HepG2 (cell line): ENCODE measurements at regions not wholly inside any gene's neighbourhood (a gene's known extent, or its start where the extent isn't known, plus 50 kb on each side); places are given as distances from the start of the nearest gene placed in this dataset.
A peak's percentile ranks its signal among the peaks of the same experiment; 100 is the strongest.

Experiments
- ATAC-seq: fragments of 200-7000 bp; cut with Tn5 transposase; 3 replicates; pipeline ENCODE4 v1.9.1; 2020; ENCODE audit warnings: mild to moderate bottlenecking, moderate library complexity
- BruUV-seq: library from RNA; stranded (reverse); fragments of 400-500 nt; replicated peaks from 2 replicates; lab custom pipeline; 2021; lab: Mats Ljungman, UMichigan
- CTCF ChIA-PET: fragments of 300-600 bp; formaldehyde crosslinking; extraction: SDS; loops from one replicate; lab custom pipeline; 2021; ENCODE audit warnings: low total read pairs, inconsistent platforms, low intra/inter-chr PET ratio; lab: Yijun Ruan, JAX
- POLR2A ChIA-PET: fragments of 350-600 bp; sonication (Branson Sonifier 250); formaldehyde crosslinking; loops from one replicate; lab custom pipeline; 2020; ENCODE audit warnings: antibody characterized with exemption, inconsistent platforms; lab: Yijun Ruan, JAX
- DNase-seq: peaks from one replicate; pipeline ENCODE4 v3.0.0-alpha.2; 2015; ENCODE audit warnings: low spot score
- FAIRE-seq: peaks from 3 replicates; lab custom pipeline; 2011; peaks lifted over from hg19 to GRCh38; lab: Jason Lieb, UNC
- H2AFZ ChIP-seq: one replicate; pipeline ENCODE4 v1.6.1; 2011; ENCODE audit warnings: low read length, inconsistent platforms
- H3K27ac ChIP-seq: fragments of 300-600 bp; 3 replicates; pipeline ENCODE4 v1.8.0; 2011; ENCODE audit warnings: mixed run types, mild to moderate bottlenecking, mixed read lengths, low read length, inconsistent platforms; ENCODE audit not compliant: insufficient read depth; ENCODE audit errors: extremely low read length
- H3K27me3 ChIP-seq, 2 experiments: fragments of 200-600 bp in 1 of 2; 2 replicates in 1 of 2; 3 replicates in 1 of 2; pipeline versions ENCODE4 v1.6.0 to v1.8.0; 2011; ENCODE audit warnings: low read length in 2 of 2, mild to moderate bottlenecking in 2 of 2, moderate library complexity in 2 of 2, inconsistent platforms in 1 of 2; ENCODE audit not compliant: insufficient read depth in 2 of 2, control insufficient read depth in 1 of 2
- H3K36me3 ChIP-seq, 2 experiments: fragments of 200-600 bp in 1 of 2; replicated peaks in 1 of 2; 2 replicates in 1 of 2; 3 replicates in 1 of 2; pipeline versions ENCODE4 v1.5.1 to v1.8.0; 2011; ENCODE audit warnings: low read length in 2 of 2, inconsistent platforms in 1 of 2; ENCODE audit not compliant: insufficient read depth in 2 of 2, control insufficient read depth in 1 of 2
- H3K4me1 ChIP-seq: 2 replicates; pipeline ENCODE4 v1.5.1; 2012; ENCODE audit warnings: low read length, inconsistent platforms; ENCODE audit not compliant: insufficient read depth
- H3K4me2 ChIP-seq: 2 replicates; pipeline ENCODE4 v1.6.0; 2011; ENCODE audit warnings: low read depth, low read length, inconsistent platforms
- H3K4me3 ChIP-seq, 3 experiments: fragments of 200-600 bp in 1 of 3; sonication (generic), shearing (Covaris generic) in 1 of 3; replicated peaks in 1 of 3; 2 replicates each; pipeline ENCODE4 v1.5.1; 2011 to 2016; ENCODE audit warnings: low read length in 3 of 3, inconsistent platforms in 2 of 3, low read depth in 2 of 3, mild to moderate bottlenecking in 2 of 3, control low read depth in 1 of 3, mixed read lengths in 1 of 3; ENCODE audit not compliant: insufficient read depth in 1 of 3
- H3K79me2 ChIP-seq: one replicate; pipeline ENCODE4 v1.6.1; 2011; ENCODE audit warnings: low read length, inconsistent platforms; ENCODE audit not compliant: insufficient read depth
- H3K9ac ChIP-seq: 2 replicates; pipeline ENCODE4 v1.6.0; 2011; ENCODE audit warnings: mild to moderate bottlenecking, low read depth, low read length, inconsistent platforms; ENCODE audit not compliant: insufficient read depth
- H3K9me3 ChIP-seq: 2 replicates; pipeline ENCODE4 v1.5.1; 2012; ENCODE audit warnings: mild to moderate bottlenecking, low read length
- H4K20me1 ChIP-seq: 2 replicates; pipeline ENCODE4 v1.6.0; 2011; ENCODE audit warnings: inconsistent platforms, mild to moderate bottlenecking, low read length, moderate library complexity; ENCODE audit not compliant: insufficient read depth
- AHDC1 ChIP-seq: sonication (generic); formaldehyde crosslinking; IDR thresholded peaks from 2 replicates; pipeline ENCODE4 v1.5.1; 2020; ENCODE audit warnings: mild to moderate bottlenecking, missing genetic modification reagents, borderline replicate concordance
- ARID3A ChIP-seq: IDR thresholded peaks from 2 replicates; pipeline ENCODE4 v1.6.1; 2012; ENCODE audit warnings: low read depth, low read length, improper control_type of control experiment
- ARID5B ChIP-seq: IDR thresholded peaks from 2 replicates; pipeline ENCODE4 v1.4.0; 2020; ENCODE audit warnings: mild to moderate bottlenecking, missing genetic modification reagents
- ATF2 ChIP-seq: sonication (generic); formaldehyde crosslinking; IDR thresholded peaks from 2 replicates; pipeline ENCODE4 v1.4.0; 2020; ENCODE audit warnings: missing genetic modification reagents
- FOXP1 ChIP-seq, 2 experiments: fragments of 450-650 bp in 1 of 2; IDR thresholded peaks; 2 replicates each; pipeline ENCODE4 v1.6.1; 2017 to 2018; ENCODE audit warnings: antibody characterized with exemption in 1 of 2
- HDAC1 ChIP-seq: sonication (generic); formaldehyde crosslinking; IDR thresholded peaks from 2 replicates; pipeline ENCODE4 v1.5.1; 2020; ENCODE audit warnings: mild to moderate bottlenecking, missing genetic modification reagents
- NCOA5 ChIP-seq: sonication (generic); formaldehyde crosslinking; IDR thresholded peaks from 2 replicates; pipeline ENCODE4 v1.4.0; 2020; ENCODE audit warnings: missing genetic modification reagents
- RXRB ChIP-seq: IDR thresholded peaks from 2 replicates; pipeline ENCODE4 v1.6.1; 2016; ENCODE audit warnings: borderline replicate concordance, missing genetic modification reagents, missing compliant biosample characterization
- SOX6 ChIP-seq, 2 experiments: fragments of 450-650 bp in 1 of 2; sonication (generic) in 1 of 2; formaldehyde crosslinking in 1 of 2; IDR thresholded peaks; 2 replicates each; pipeline versions ENCODE4 v1.4.0 to v1.6.1; 2017 to 2020; ENCODE audit warnings: antibody characterized with exemption in 1 of 2, mild to moderate bottlenecking in 1 of 2, missing genetic modification reagents in 1 of 2
- TCF7 ChIP-seq: sonication (generic); IDR thresholded peaks from 2 replicates; pipeline ENCODE4 v1.6.1; 2016; ENCODE audit warnings: antibody characterized with exemption, low read depth
- ZNF781 ChIP-seq: sonication (generic); formaldehyde crosslinking; IDR thresholded peaks from 2 replicates; pipeline ENCODE4 v1.5.1; 2020; ENCODE audit warnings: borderline replicate concordance, mild to moderate bottlenecking, missing genetic modification reagents; ENCODE audit errors: not compliant biosample characterization
- WGBS: methylation state at CpG from one replicate; pipeline ENCODE4 v1.1.6; 2017; ENCODE audit warnings: low lambda C conversion rate; 5-methylcytosine and 5-hydroxymethylcytosine counted together
- in situ Hi-C: cut with HindIII; loops from 2 replicates; pipeline ENCODE4 v1.10.0; 2017; ENCODE audit warnings: low pct_unique_long_range_greater_than_20kb; ENCODE audit not compliant: extremely low pct_ligation_motif_present
- intact Hi-C: fragments of 100-400 bp; cut with micrococcal nuclease; formaldehyde crosslinking; loops from one replicate; pipeline ENCODE4 v1.10.0; 2022; ENCODE audit not compliant: unreplicated experiment

- Histone ChIP-seq H3K9ac (no peak overlapping the region), H3K27ac (no peak overlapping the region), H3K79me2 (no peaks in the 10 kb centered on the region), H3K4me1 (no peaks in the 10 kb centered on the region), H3K4me2 (no peak overlapping the region), H3K4me3 (no peak overlapping the region), H3K27me3 (no peaks in the 10 kb centered on the region), H2AFZ (no peak overlapping the region), H3K9me3 (no peaks in the 10 kb centered on the region), H4K20me1 (no peaks in the 10 kb centered on the region), H3K36me3 (no peaks in the 10 kb centered on the region)
- no TSS peak for BruUV-seq
- in situ Hi-C loops, result no loop called here
- peak; percentile 16 for DNase-seq
- ChIA-PET CTCF (no interaction called here), POLR2A (no interaction called here)
- FAIRE-seq, result no peak
- 0% methylated on average over 1 of the region's 1 CpG for WGBS
- intact Hi-C loops, result no loop called here
- peak; percentile 65 for ATAC-seq
- 0 out of 2 replicates have a peak, but pooled peaks have one; percentile 31 for TF ChIP-seq HDAC1 (CRISPR knock-in tag)
- peak; percentile 78 for TF ChIP-seq AHDC1 (CRISPR knock-in tag)
- TF ChIP-seq ARID3A, result 0 out of 2 replicates have a peak, but pooled peaks have one; percentile 16
- peak; percentile 76 for TF ChIP-seq TCF7
- no peak for TF ChIP-seq FOXP1 (IDR thresholded peaks at IDR 0.05)
- TF ChIP-seq FOXP1 (CRISPR knock-in tag; IDR thresholded peaks at IDR 0.05), result peak; percentile 61; the same call in 1 of the 2 replicates
- TF ChIP-seq NCOA5 (CRISPR knock-in tag), result no peak
- 0 out of 2 replicates have a peak, but pooled peaks have one; percentile 16 for TF ChIP-seq ATF2 (CRISPR knock-in tag)
- peak; percentile 72 for TF ChIP-seq RXRB
- TF ChIP-seq SOX6 (IDR thresholded peaks at IDR 0.05), result no peak
- peak; percentile 90 for TF ChIP-seq SOX6 (CRISPR knock-in tag; IDR thresholded peaks at IDR 0.05)
- no peak for TF ChIP-seq ZNF781 (CRISPR knock-in tag)
- peak; percentile 55 for TF ChIP-seq ARID5B (CRISPR knock-in tag)
These were observed 797.0 kb downstream of the METTL4 start for GRCh38 chr18:1774261-1774660.
